Endothelial cell of umbilical vein (primary cell): ENCODE measurements at regions not wholly inside any gene's neighbourhood (a gene's known extent, or its start where the extent isn't known, plus 50 kb on each side); places are given as distances from the start of the nearest gene placed in this dataset.
"Not testable (repeated sequence)": the region's sequence is repeated elsewhere in the genome, so short reads cannot be mapped to it uniquely, and the experiment has no call there.

ENCODE experiments used
- BruUV-seq: library from RNA; stranded (reverse); fragments of 400-500 nt; replicated peaks from 2 replicates; lab custom pipeline; 2021; lab: Mats Ljungman, UMichigan
- CTCF ChIA-PET: fragments of 300-600, 350-600 bp; sonication (Branson Sonifier 250); formaldehyde crosslinking; loops from one replicate; lab custom pipeline; 2021; ENCODE audit warnings: antibody characterized with exemption, inconsistent platforms; lab: Charles Lee
- POLR2A ChIA-PET: fragments of 300-600, 350-600 bp; sonication (Branson Sonifier 250); formaldehyde crosslinking; loops from one replicate; lab custom pipeline; 2021; ENCODE audit warnings: antibody characterized with exemption, inconsistent platforms; lab: Charles Lee
- DNase-seq: peaks from one replicate; pipeline ENCODE4 v3.0.0-alpha.2; 2011; ENCODE audit warnings: low read depth, low spot score
- FAIRE-seq: peaks from 2 replicates; lab custom pipeline; 2011; peaks lifted over from hg19 to GRCh38; lab: Jason Lieb, UNC
- H2AFZ ChIP-seq: 2 replicates; pipeline ENCODE4 v1.6.0; 2012; ENCODE audit warnings: low read depth, low read length, control low read depth, inconsistent platforms
- H3K27ac ChIP-seq: 2 replicates; pipeline ENCODE4 v1.5.1; 2011; ENCODE audit warnings: low read depth, mild to moderate bottlenecking, control low read depth, low read length, moderate library complexity; ENCODE audit not compliant: insufficient read depth
- H3K27me3 ChIP-seq, 2 experiments: 2 replicates each; pipeline versions ENCODE4 v1.6.0 to v1.6.1; 2011; ENCODE audit warnings: low read length in 2 of 2, mixed read lengths in 1 of 2; ENCODE audit not compliant: control insufficient read depth in 2 of 2, insufficient read depth in 2 of 2
- H3K36me3 ChIP-seq, 2 experiments: 2 replicates in 1 of 2; 3 replicates in 1 of 2; pipeline ENCODE4 v1.5.1; 2011; ENCODE audit warnings: low read length in 2 of 2, mild to moderate bottlenecking in 1 of 2, moderate library complexity in 1 of 2; ENCODE audit not compliant: control insufficient read depth in 2 of 2, insufficient read depth in 2 of 2; ENCODE audit errors: extremely low read depth in 1 of 2
- H3K4me1 ChIP-seq: 3 replicates; pipeline ENCODE4 v1.5.1; 2011; ENCODE audit warnings: mild to moderate bottlenecking, low read length; ENCODE audit not compliant: control insufficient read depth, insufficient read depth; ENCODE audit errors: extremely low read depth
- H3K4me2 ChIP-seq: 2 replicates; pipeline ENCODE4 v1.6.1; 2011; ENCODE audit warnings: low read length, control low read depth, mixed read lengths; ENCODE audit not compliant: insufficient read depth
- H3K4me3 ChIP-seq, 3 experiments: fragments of 200-600 bp in 1 of 3; sonication (generic), shearing (Covaris generic) in 1 of 3; replicated peaks in 1 of 3; 2 replicates each; pipeline ENCODE4 v1.5.1; 2011 to 2016; ENCODE audit warnings: control low read depth in 3 of 3, low read length in 3 of 3, mild to moderate bottlenecking in 2 of 3, inconsistent platforms in 1 of 3, low read depth in 1 of 3, moderate library complexity in 1 of 3; ENCODE audit not compliant: insufficient read depth in 1 of 3
- H3K79me2 ChIP-seq: 2 replicates; pipeline ENCODE4 v1.6.0; 2012; ENCODE audit warnings: low read length, inconsistent platforms; ENCODE audit not compliant: control insufficient read depth, insufficient read depth
- H3K9ac ChIP-seq: replicated peaks from 2 replicates; pipeline ENCODE3; 2011; ENCODE audit warnings: low read length, control low read depth; ENCODE audit not compliant: insufficient read depth; ENCODE audit errors: extremely low read depth
- H3K9me1 ChIP-seq: replicated peaks from 3 replicates; pipeline ENCODE4 v1.6.0; 2011; ENCODE audit warnings: mild to moderate bottlenecking, low read length; ENCODE audit not compliant: control insufficient read depth, insufficient read depth; ENCODE audit errors: extremely low read depth
- H3K9me3 ChIP-seq: replicated peaks from 2 replicates; pipeline ENCODE4 v1.5.1; 2012; ENCODE audit warnings: low read length, inconsistent platforms; ENCODE audit not compliant: control insufficient read depth, insufficient read depth
- H4K20me1 ChIP-seq: replicated peaks from 2 replicates; pipeline ENCODE3; 2011; ENCODE audit warnings: mild to moderate bottlenecking, low read length; ENCODE audit not compliant: control insufficient read depth, insufficient read depth; ENCODE audit errors: extremely low read depth
- EZH2 ChIP-seq: IDR thresholded peaks from 2 replicates; pipeline ENCODE4 v1.6.1; 2012; ENCODE audit warnings: borderline replicate concordance, low read depth, mild to moderate bottlenecking, moderate library complexity, low read length, inconsistent platforms; ENCODE audit not compliant: severe bottlenecking
- FOS ChIP-seq: IDR thresholded peaks from 2 replicates; pipeline ENCODE4 v1.6.1; 2011; ENCODE audit warnings: mild to moderate bottlenecking, low read length, moderate library complexity, borderline replicate concordance; ENCODE audit not compliant: insufficient read depth
- GATA2 ChIP-seq: IDR thresholded peaks from 2 replicates; pipeline ENCODE4 v1.7.0; 2011; ENCODE audit warnings: low read depth, mild to moderate bottlenecking, moderate library complexity, mixed read lengths, low read length; ENCODE audit not compliant: insufficient read length, insufficient read depth
- JUN ChIP-seq: IDR thresholded peaks from 2 replicates; pipeline ENCODE4 v1.6.1; 2011; ENCODE audit warnings: borderline replicate concordance, low read depth; ENCODE audit not compliant: insufficient read length, insufficient read depth
- MYC ChIP-seq: IDR thresholded peaks from one replicate; pipeline ENCODE4 v1.6.1; 2011; ENCODE audit warnings: mild to moderate bottlenecking, low read depth, low read length
- POLR2A ChIP-seq: IDR thresholded peaks from 2 replicates; pipeline ENCODE4 v1.6.1; 2012; ENCODE audit warnings: low read depth, mild to moderate bottlenecking, control low read depth, low read length
- POLR2AphosphoS5 ChIP-seq: IDR thresholded peaks from 2 replicates; pipeline ENCODE4 v1.6.1; 2012; ENCODE audit warnings: low read depth, mild to moderate bottlenecking, control low read depth, low read length, moderate library complexity; ENCODE audit not compliant: insufficient read depth
- dilution Hi-C: fragments of 300-500 bp; cut with MboI; formaldehyde crosslinking; loops from one replicate; pipeline ENCODE4 v1.15.0; 2019; ENCODE audit warnings: low sequenced_read_pairs; ENCODE audit not compliant: extremely low pct_ligation_motif_present
- intact Hi-C: fragments of 100-400 bp; cut with micrococcal nuclease; formaldehyde crosslinking; loops from one replicate; pipeline ENCODE4 v1.10.0; 2022
- TF ChIP-seq, protein P1 (sequence below), 2 donors: IDR thresholded peaks; 1 replicate in 1 of 2; 2 replicates in 1 of 2; pipeline ENCODE4 v1.5.1; 2011; ENCODE audit warnings: low read length in 2 of 2, mild to moderate bottlenecking in 2 of 2, moderate library complexity in 2 of 2, control low read depth in 1 of 2, inconsistent platforms in 1 of 2, low read depth in 1 of 2; ENCODE audit not compliant: insufficient read depth in 1 of 2; ENCODE audit errors: extremely low read depth in 1 of 2
- TF ChIP-seq, protein P2 (sequence below): IDR thresholded peaks from 2 replicates; pipeline ENCODE4 v1.6.1; 2011; ENCODE audit not compliant: insufficient read depth, insufficient read length

DNA sequence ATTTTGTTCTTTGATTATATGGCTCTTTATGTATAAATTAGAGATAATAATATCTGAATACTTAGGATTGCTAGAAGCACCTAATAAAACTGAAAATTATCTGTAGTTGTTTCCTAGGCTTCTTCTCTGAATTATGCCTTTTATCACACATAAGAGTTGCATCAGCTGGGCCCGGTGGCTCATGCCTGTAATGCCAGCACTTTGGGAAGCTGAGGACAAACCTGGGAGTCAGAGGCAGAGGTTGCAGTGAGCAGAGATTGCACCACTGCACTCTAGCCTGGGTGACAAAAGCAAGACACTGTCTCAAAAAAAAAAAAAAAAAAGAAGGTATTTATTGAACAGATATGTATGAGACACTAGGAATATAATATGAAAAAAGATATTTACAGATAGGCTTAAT, 773.5 kb upstream of the AGA start:
- no peak overlapping the region for H3K4me2 ChIP-seq
- H3K4me3 ChIP-seq: no peak overlapping the region
- H3K9me1 ChIP-seq: no peaks in the 10 kb centered on the region
- ChIA-PET CTCF (no interaction called here), POLR2A (no interaction called here)
- H3K27me3 ChIP-seq: no peaks in the 10 kb centered on the region
- no peak overlapping the region for H3K9ac ChIP-seq
- intact Hi-C loops (no loop called here), dilution Hi-C loops (no loop called here)
- DNase-seq: no peak
- no peaks in the 10 kb centered on the region for H3K4me1 ChIP-seq
- TF ChIP-seq JUN: no peak
- TF ChIP-seq POLR2AphosphoS5: no peak
- TF ChIP-seq, protein P1, sequence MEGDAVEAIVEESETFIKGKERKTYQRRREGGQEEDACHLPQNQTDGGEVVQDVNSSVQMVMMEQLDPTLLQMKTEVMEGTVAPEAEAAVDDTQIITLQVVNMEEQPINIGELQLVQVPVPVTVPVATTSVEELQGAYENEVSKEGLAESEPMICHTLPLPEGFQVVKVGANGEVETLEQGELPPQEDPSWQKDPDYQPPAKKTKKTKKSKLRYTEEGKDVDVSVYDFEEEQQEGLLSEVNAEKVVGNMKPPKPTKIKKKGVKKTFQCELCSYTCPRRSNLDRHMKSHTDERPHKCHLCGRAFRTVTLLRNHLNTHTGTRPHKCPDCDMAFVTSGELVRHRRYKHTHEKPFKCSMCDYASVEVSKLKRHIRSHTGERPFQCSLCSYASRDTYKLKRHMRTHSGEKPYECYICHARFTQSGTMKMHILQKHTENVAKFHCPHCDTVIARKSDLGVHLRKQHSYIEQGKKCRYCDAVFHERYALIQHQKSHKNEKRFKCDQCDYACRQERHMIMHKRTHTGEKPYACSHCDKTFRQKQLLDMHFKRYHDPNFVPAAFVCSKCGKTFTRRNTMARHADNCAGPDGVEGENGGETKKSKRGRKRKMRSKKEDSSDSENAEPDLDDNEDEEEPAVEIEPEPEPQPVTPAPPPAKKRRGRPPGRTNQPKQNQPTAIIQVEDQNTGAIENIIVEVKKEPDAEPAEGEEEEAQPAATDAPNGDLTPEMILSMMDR (IDR thresholded peaks at IDR 0.05; ENCODE audit: extremely low read depth in 1 of 2, insufficient read depth in 1 of 2, low read depth in 1 of 2, low read length in 2 of 2): no peak
- TF ChIP-seq EZH2: no peak
- TF ChIP-seq FOS: no peak
- TF ChIP-seq MYC: no peak
- TF ChIP-seq, protein P2, sequence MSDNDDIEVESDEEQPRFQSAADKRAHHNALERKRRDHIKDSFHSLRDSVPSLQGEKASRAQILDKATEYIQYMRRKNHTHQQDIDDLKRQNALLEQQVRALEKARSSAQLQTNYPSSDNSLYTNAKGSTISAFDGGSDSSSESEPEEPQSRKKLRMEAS: no peak
- TF ChIP-seq GATA2: no peak
- no peak for TF ChIP-seq POLR2A
- FAIRE-seq: no peak
- H3K79me2 ChIP-seq: no peaks in the 10 kb centered on the region
- no peak overlapping the region for H3K27ac ChIP-seq
- no peak overlapping the region for H2AFZ ChIP-seq
- no TSS peak for BruUV-seq
- no peaks in the 10 kb centered on the region for H4K20me1 ChIP-seq
- no peaks in the 10 kb centered on the region for H3K9me3 ChIP-seq
- H3K36me3 ChIP-seq: no peaks in the 10 kb centered on the region

DNA sequence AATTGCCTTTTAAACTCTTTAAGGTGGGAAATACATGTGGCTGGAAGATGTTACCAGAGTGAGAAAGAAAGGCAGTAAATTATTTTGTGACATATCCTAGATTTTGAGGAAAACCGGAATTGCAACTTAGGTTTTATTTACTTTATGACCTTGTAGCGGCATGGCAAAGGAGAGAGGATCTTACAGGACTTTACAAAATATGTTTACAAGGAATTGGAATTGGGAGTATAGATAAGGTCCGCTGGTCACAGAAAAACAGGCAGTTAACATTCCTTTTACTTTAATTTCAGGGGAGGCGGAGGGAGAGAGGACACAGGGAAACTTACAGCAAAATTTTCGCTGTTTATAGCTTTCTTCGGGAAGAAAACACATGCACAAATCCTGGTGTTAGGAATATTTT, 784.2 kb upstream of the AGA start:
- H2AFZ ChIP-seq, CTCF ChIA-PET, H3K9me3 ChIP-seq, H3K9ac ChIP-seq, H3K36me3 ChIP-seq, H3K4me1 ChIP-seq, H3K27me3 ChIP-seq, dilution Hi-C loops, H3K79me2 ChIP-seq, POLR2A ChIA-PET, DNase-seq, FAIRE-seq, intact Hi-C loops, H4K20me1 ChIP-seq, H3K4me3 ChIP-seq, H3K4me2 ChIP-seq, BruUV-seq, H3K27ac ChIP-seq, H3K9me1 ChIP-seq: not testable (repeated sequence)
